ENCODE measurements at regions not wholly inside any gene's neighbourhood (a gene's known extent, or its start where the extent isn't known, plus 50 kb on each side); places are given as distances from the start of the nearest gene placed in this dataset.
"Not testable (repeated sequence)": the region's sequence is repeated elsewhere in the genome, so short reads cannot be mapped to it uniquely, and the experiment has no call there.

GRCh38 chr12:89875809-89876208 lies 167.2 kb upstream of the ATP2B1 start:
- no peak for TF ChIP-seq CTCF (IDR thresholded peaks at IDR 0.05; ENCODE audit: low read length, missing control alignments)

GRCh38 chr12:89875225-89875624 lies 166.6 kb upstream of the ATP2B1 start:
- no peak for DNase-seq (ENCODE audit: low read depth)
- no peak overlapping the region for H3K4me3 ChIP-seq (replicated peaks; ENCODE audit: low read depth, low read length)
- no peak for TF ChIP-seq CTCF (IDR thresholded peaks at IDR 0.05; ENCODE audit: low read length, missing control alignments)

More at GRCh38 chr12:89875809-89876208, 167.2 kb upstream of the ATP2B1 start:
- no peak for DNase-seq (ENCODE audit: low read depth)
- no peak overlapping the region for H3K4me3 ChIP-seq (replicated peaks; ENCODE audit: low read depth, low read length)

- TF ChIP-seq CTCF (IDR thresholded peaks at IDR 0.05; ENCODE audit: low read length, missing control alignments), result no peak
- H3K4me3 ChIP-seq (replicated peaks; ENCODE audit: low read depth, low read length), result no peak overlapping the region
- no peak for DNase-seq (ENCODE audit: low read depth)
Observed at GRCh38 chr12:89874146-89874545, 165.5 kb upstream of the ATP2B1 start.

GRCh38 chr12:89873745-89874144 lies 165.1 kb upstream of the ATP2B1 start:
- peak; percentile 58 for DNase-seq (ENCODE audit: low read depth)
- no peak overlapping the region for H3K4me3 ChIP-seq (replicated peaks; ENCODE audit: low read depth, low read length)
- TF ChIP-seq CTCF (IDR thresholded peaks at IDR 0.05; ENCODE audit: low read length, missing control alignments), result no peak

GRCh38 chr12:89872922-89873630 lies 164.4 kb upstream of the ATP2B1 start:
- H3K4me3 ChIP-seq (replicated peaks; ENCODE audit: low read depth, low read length), result no peak overlapping the region

GRCh38 chr12:89870413-89871184 lies 162.0 kb upstream of the ATP2B1 start:
- no peak overlapping the region for H3K4me3 ChIP-seq (replicated peaks; ENCODE audit: low read depth, low read length)
- DNase-seq (ENCODE audit: low read depth), result no peak
- TF ChIP-seq CTCF (IDR thresholded peaks at IDR 0.05; ENCODE audit: low read length, missing control alignments), result no peak

More at GRCh38 chr12:89872922-89873630, 164.4 kb upstream of the ATP2B1 start:
- DNase-seq (ENCODE audit: low read depth), result no peak
- no peak for TF ChIP-seq CTCF (IDR thresholded peaks at IDR 0.05; ENCODE audit: low read length, missing control alignments)

- DNase-seq (ENCODE audit: low read depth); H3K4me3 ChIP-seq (replicated peaks; ENCODE audit: low read depth, low read length): not testable (repeated sequence)
Observed at GRCh38 chr12:89867611-89868010, 159.0 kb upstream of the ATP2B1 start.
